Spleen (tissue), 11 donors: ENCODE measurements at regions not wholly inside any gene's neighbourhood (a gene's known extent, or its start where the extent isn't known, plus 50 kb on each side); places are given as distances from the start of the nearest gene placed in this dataset.

Experiments used
- DNase-seq: peaks from one replicate; pipeline ENCODE4 v3.0.0-alpha.2; 2020
- H3K27ac ChIP-seq, 8 donors: fragments of 200-600 bp; sonication (generic) in 7 of 8; 1 replicate in 4 of 8; 2 replicates in 4 of 8; pipeline versions ENCODE4 v1.5.0 to v1.8.0; 2016 to 2021; ENCODE audit warnings: inconsistent platforms in 4 of 8, mild to moderate bottlenecking in 4 of 8, moderate library complexity in 1 of 8
- H3K27me3 ChIP-seq, 7 donors: fragments of 200-600 bp; sonication (generic) in 6 of 7; replicated peaks in 1 of 7; 1 replicate in 4 of 7; 2 replicates in 3 of 7; pipeline versions ENCODE4 v1.5.0 to v1.8.0; 2016 to 2021; ENCODE audit warnings: inconsistent platforms in 3 of 7, mild to moderate bottlenecking in 1 of 7
- H3K36me3 ChIP-seq, 6 donors: fragments of 200-600 bp; sonication (generic) in 5 of 6; 1 replicate in 4 of 6; 2 replicates in 2 of 6; pipeline versions ENCODE4 v1.5.0 to v1.8.0; 2016 to 2021; ENCODE audit warnings: inconsistent platforms in 2 of 6
- H3K4me1 ChIP-seq, 6 donors: fragments of 200-600 bp; sonication (generic) in 5 of 6; 1 replicate in 3 of 6; 2 replicates in 3 of 6; pipeline versions ENCODE4 v1.5.0 to v1.8.0; 2016 to 2021; ENCODE audit warnings: inconsistent platforms in 3 of 6
- H3K4me3 ChIP-seq, 8 donors: fragments of 200-600 bp; sonication (generic) in 7 of 8; 1 replicate in 4 of 8; 2 replicates in 4 of 8; pipeline versions ENCODE4 v1.5.0 to v1.8.0; 2016 to 2021; ENCODE audit warnings: inconsistent platforms in 4 of 8, mild to moderate bottlenecking in 4 of 8, moderate library complexity in 2 of 8
- H3K9me3 ChIP-seq, 8 donors: fragments of 200-600 bp; sonication (generic) in 7 of 8; 1 replicate in 4 of 8; 2 replicates in 4 of 8; pipeline versions ENCODE4 v1.5.0 to v1.8.0; 2016 to 2021; ENCODE audit warnings: inconsistent platforms in 4 of 8
- CTCF ChIP-seq, 11 experiments: fragments of 200-600 bp in 7 of 11; fragments of 450-650 bp in 4 of 11; sonication (generic) in 4 of 11; IDR thresholded peaks in 8 of 11; conservative IDR thresholded peaks in 3 of 11; 1 replicate in 7 of 11; 2 replicates in 4 of 11; pipeline versions ENCODE4 v1.4.0 to v1.8.0; 2016 to 2021; ENCODE audit warnings: antibody characterized with exemption in 11 of 11, inconsistent platforms in 4 of 11, mild to moderate bottlenecking in 1 of 11
- POLR2A ChIP-seq, 3 donors: fragments of 450-650 bp; IDR thresholded peaks; one replicate each; pipeline ENCODE4 v1.5.1; 2017; ENCODE audit warnings: antibody characterized with exemption in 3 of 3, mild to moderate bottlenecking in 1 of 3
- POLR2AphosphoS5 ChIP-seq, 3 donors: sonication (generic); formaldehyde crosslinking; IDR thresholded peaks; one replicate each; pipeline ENCODE4 v1.5.1; 2017; ENCODE audit warnings: antibody characterized with exemption in 3 of 3
- WGBS, 5 donors: extraction: QIAGEN DNeasy Blood & Tissue Kit in 3 of 5; methylation state at CpG; one replicate each; pipeline versions ENCODE4 v1.1.5 to v1.1.7; 2013 to 2018; 5-methylcytosine and 5-hydroxymethylcytosine counted together
- intact Hi-C: fragments of 100-400 bp; cut with DNase I; formaldehyde crosslinking; loops from one replicate; pipeline ENCODE4 v1.15.0; 2023; ENCODE audit warnings: low total_unique reads
- donor health status: healthy with polysubstance abuse.
- donor health status: DM: no; HTN: no; CAD: no; lungs with moderate emphysema.
- donor health status: DM: no; HTN: no; CAD: no.
- donor health status: Bipolar disorder and iron deficiency.
- donor health status: healthy.
- donor health status: DM: no; HTN: no; CAD: no.
- donor health status: DM: yes; HTN: yes; CAD: no.

GRCh38 chr20:19944772-19945459 is 72.2 kb upstream of the NAA20 start:
- Histone ChIP-seq H3K4me1 (peaks cover 3 to 64% (median 39%) of the 10 kb centered on the region in 6 donors), H3K36me3 (peaks cover 0 to 50% (median 3%) of the 10 kb centered on the region in 6 donors), H3K9me3 (no peaks in the 10 kb centered on the region), H3K27ac (no peak overlapping the region), H3K4me3 (no peak overlapping the region), H3K27me3 (no peaks in the 10 kb centered on the region)
- 77 to 87% (median 81%) methylated on average over 4 of the region's 4 CpGs for WGBS, 5 donors
- TF ChIP-seq POLR2A (IDR thresholded peaks at IDR 0.05) (no peak), POLR2AphosphoS5 (IDR thresholded peaks at IDR 0.05) (no peak), CTCF (IDR thresholded peaks at IDR 0.05 in 8 of 11, conservative IDR thresholded peaks at IDR 0.05 in 3 of 11) (no peak)
- intact Hi-C loops, result no loop called here
- DNase-seq, result no peak

DNA sequence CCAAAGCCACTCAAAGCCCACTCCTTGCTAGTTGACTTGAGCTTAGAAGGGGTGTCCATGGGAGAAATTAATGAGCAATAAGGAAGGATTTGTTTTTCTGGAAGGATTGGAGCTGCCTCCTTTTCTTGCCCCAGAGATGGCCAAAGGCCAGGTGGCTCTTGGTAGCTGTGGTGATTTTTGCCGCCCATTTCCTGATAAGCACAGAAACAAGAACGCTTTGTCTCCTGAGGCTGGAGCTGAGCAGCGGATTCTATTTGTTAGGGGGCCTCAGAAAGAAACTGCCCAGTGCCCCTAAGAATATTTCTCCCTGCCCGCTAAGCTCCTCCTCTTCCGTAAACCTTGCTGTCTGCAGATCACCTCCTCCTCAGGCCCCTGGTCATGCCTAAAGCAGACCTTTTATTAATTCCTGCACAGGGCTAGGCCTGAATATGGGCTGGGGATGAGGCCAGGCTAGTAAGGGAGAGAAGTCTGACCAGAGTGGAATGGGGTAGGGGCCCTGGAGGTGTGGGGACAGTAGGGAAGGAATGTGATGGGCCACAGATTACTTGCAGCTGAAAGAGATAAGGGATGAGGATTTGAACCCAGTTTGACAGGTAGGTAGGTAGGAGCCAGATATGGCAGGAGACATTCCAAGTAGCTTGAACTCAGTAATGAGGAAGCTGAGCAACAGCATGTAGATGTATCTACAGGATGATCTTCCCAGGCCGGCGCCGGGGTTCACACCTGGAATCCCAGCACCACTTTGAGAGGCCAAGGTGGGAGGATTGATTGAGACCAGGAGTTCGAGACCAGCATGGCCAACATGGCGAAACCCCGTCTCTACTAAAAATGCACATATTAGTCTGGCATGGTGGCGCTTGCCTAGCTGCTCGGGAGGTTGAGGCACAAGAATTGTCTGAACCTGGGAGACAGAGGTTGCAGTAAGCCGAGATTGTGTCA is 71.2 kb upstream of the NAA20 start:
- no peaks in the 10 kb centered on the region for H3K27me3 ChIP-seq
- intact Hi-C loops, result no loop called here
- peaks cover 0 to 49% (median 0%) of the 10 kb centered on the region in 6 donors for H3K36me3 ChIP-seq
- H3K9me3 ChIP-seq, result no peaks in the 10 kb centered on the region
- DNase-seq, result no peak
- WGBS, 5 donors, result 85 to 93% (median 88%) methylated on average over 13 to 14 of the region's 14 CpGs
- H3K4me1 ChIP-seq, result peaks cover 3 to 53% (median 30%) of the 10 kb centered on the region in 6 donors
- TF ChIP-seq POLR2A (IDR thresholded peaks at IDR 0.05) (no peak), POLR2AphosphoS5 (IDR thresholded peaks at IDR 0.05) (no peak), CTCF (IDR thresholded peaks at IDR 0.05 in 8 of 11, conservative IDR thresholded peaks at IDR 0.05 in 3 of 11) (no peak)
- peak overlapping the region in 2 of 8 donors; percentile 17 to 25 for H3K27ac ChIP-seq
- no peak overlapping the region for H3K4me3 ChIP-seq

- Histone ChIP-seq H3K27me3 (no peaks in the 10 kb centered on the region), H3K4me3 (no peak overlapping the region), H3K9me3 (no peaks in the 10 kb centered on the region), H3K4me1 (peaks cover 0 to 39% (median 21%) of the 10 kb centered on the region in 6 donors), H3K36me3 (peaks cover 0 to 63% (median 0%) of the 10 kb centered on the region in 6 donors), H3K27ac (no peak overlapping the region)
- no peak for DNase-seq
- TF ChIP-seq CTCF (IDR thresholded peaks at IDR 0.05 in 8 of 11, conservative IDR thresholded peaks at IDR 0.05 in 3 of 11), result no peak
- no peak for TF ChIP-seq POLR2A (IDR thresholded peaks at IDR 0.05)
- no peak for TF ChIP-seq POLR2AphosphoS5 (IDR thresholded peaks at IDR 0.05)
- 77 to 93% (median 87%) methylated on average over 10 of the region's 10 CpGs for WGBS, 5 donors
- intact Hi-C loops, result no loop called here
Measured at GRCh38 chr20:19947611-19948264, 69.4 kb upstream of the NAA20 start.
